ENCODE measurements at regions not wholly inside any gene's neighbourhood (a gene's known extent, or its start where the extent isn't known, plus 50 kb on each side); places are given as distances from the start of the nearest gene placed in this dataset.

- TF ChIP-seq, protein P1, sequence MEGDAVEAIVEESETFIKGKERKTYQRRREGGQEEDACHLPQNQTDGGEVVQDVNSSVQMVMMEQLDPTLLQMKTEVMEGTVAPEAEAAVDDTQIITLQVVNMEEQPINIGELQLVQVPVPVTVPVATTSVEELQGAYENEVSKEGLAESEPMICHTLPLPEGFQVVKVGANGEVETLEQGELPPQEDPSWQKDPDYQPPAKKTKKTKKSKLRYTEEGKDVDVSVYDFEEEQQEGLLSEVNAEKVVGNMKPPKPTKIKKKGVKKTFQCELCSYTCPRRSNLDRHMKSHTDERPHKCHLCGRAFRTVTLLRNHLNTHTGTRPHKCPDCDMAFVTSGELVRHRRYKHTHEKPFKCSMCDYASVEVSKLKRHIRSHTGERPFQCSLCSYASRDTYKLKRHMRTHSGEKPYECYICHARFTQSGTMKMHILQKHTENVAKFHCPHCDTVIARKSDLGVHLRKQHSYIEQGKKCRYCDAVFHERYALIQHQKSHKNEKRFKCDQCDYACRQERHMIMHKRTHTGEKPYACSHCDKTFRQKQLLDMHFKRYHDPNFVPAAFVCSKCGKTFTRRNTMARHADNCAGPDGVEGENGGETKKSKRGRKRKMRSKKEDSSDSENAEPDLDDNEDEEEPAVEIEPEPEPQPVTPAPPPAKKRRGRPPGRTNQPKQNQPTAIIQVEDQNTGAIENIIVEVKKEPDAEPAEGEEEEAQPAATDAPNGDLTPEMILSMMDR (IDR thresholded peaks at IDR 0.05; ENCODE audit: insufficient read depth, low read depth, low read length) = no peak
- TF ChIP-seq EZH2 (IDR thresholded peaks at IDR 0.05; ENCODE audit: insufficient read depth, low read length) = no peak
These were observed 191.4 kb downstream of the KITLG start for GRCh38 chr12:88388566-88389540.

Data from astrocyte (in vitro differentiated cells and primary cell).